ENCODE measurements at regions not wholly inside any gene's neighbourhood (a gene's known extent, or its start where the extent isn't known, plus 50 kb on each side); places are given as distances from the start of the nearest gene placed in this dataset.

DNA sequence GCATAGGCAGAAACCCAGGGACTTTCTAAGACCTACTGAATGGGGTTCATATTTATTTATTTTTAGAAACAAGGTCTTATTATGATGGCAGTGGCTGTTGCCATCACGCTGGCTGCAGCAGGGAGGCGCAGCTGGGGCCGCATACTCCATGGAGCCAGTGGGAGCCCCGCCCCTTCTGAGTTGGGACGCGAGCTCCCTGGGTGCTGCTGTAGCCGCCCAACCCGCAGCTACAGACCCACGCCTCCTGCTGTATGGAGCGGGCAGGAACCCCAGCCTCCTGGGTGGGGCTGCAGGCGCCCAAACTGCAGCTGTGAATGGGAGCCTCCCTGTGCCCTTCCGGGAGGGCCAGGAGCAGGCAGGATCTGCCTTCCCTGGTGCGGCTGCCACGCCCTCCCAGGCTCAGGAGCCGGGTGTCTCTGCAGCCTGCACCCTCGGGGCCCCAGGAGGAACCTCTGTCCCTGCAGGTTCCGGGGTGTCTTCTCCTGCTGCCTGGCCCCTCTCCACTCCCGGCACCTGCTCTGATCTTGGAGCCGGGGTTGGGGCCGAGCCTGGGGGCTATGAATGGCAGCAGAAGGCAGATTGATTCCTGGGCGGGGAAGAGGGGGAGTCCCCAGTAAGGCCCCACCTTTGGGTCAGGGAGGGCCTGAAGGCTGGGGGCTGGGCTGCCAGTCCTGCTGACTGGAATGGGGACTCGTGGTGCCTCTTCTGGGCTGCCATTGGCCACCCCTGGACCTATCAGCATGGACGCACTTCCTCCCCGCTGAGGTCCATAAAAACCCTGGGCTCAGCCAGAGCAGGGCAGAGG lies 66.5 kb upstream of the LRRN2 start:
- TF ChIP-seq, protein P1, sequence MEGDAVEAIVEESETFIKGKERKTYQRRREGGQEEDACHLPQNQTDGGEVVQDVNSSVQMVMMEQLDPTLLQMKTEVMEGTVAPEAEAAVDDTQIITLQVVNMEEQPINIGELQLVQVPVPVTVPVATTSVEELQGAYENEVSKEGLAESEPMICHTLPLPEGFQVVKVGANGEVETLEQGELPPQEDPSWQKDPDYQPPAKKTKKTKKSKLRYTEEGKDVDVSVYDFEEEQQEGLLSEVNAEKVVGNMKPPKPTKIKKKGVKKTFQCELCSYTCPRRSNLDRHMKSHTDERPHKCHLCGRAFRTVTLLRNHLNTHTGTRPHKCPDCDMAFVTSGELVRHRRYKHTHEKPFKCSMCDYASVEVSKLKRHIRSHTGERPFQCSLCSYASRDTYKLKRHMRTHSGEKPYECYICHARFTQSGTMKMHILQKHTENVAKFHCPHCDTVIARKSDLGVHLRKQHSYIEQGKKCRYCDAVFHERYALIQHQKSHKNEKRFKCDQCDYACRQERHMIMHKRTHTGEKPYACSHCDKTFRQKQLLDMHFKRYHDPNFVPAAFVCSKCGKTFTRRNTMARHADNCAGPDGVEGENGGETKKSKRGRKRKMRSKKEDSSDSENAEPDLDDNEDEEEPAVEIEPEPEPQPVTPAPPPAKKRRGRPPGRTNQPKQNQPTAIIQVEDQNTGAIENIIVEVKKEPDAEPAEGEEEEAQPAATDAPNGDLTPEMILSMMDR (IDR thresholded peaks at IDR 0.05; ENCODE audit: low read length), result no peak
- no peak for TF ChIP-seq EZH2 (IDR thresholded peaks at IDR 0.05; ENCODE audit: borderline replicate concordance, low read length)
